Heart right ventricle (tissue), 16 donors: ENCODE measurements at regions not wholly inside any gene's neighbourhood (a gene's known extent, or its start where the extent isn't known, plus 50 kb on each side); places are given as distances from the start of the nearest gene placed in this dataset.
"Not testable (repeated sequence)": the region's sequence is repeated elsewhere in the genome, so short reads cannot be mapped to it uniquely, and the experiment has no call there.

Source experiments
- ATAC-seq, 8 donors: fragments of 200-7000 bp; cut with Tn5 transposase; one replicate each; pipeline ENCODE4 v1.9.1; 2020; ENCODE audit warnings: mild to moderate bottlenecking in 8 of 8, moderate library complexity in 8 of 8, moderate number of reproducible peaks in 1 of 8
- DNase-seq, 2 donors: peaks; one replicate each; pipeline ENCODE4 v3.0.0-alpha.2; 2020
- H3K27ac ChIP-seq, 10 donors: fragments of 200-600 bp; sonication (generic) in 2 of 10; one replicate each; pipeline versions ENCODE4 v1.5.0 to v1.8.0; 2020 to 2022; ENCODE audit warnings: mild to moderate bottlenecking in 3 of 10
- H3K27me3 ChIP-seq, 7 donors: fragments of 200-600 bp; one replicate each; pipeline ENCODE4 v1.8.0; 2021 to 2022; ENCODE audit warnings: mild to moderate bottlenecking in 2 of 7
- H3K36me3 ChIP-seq, 9 donors: fragments of 200-600 bp; sonication (generic) in 1 of 9; one replicate each; pipeline versions ENCODE4 v1.5.0 to v1.8.0; 2020 to 2022; ENCODE audit warnings: mild to moderate bottlenecking in 2 of 9
- H3K4me1 ChIP-seq, 9 donors: fragments of 200-600 bp; sonication (generic) in 1 of 9; one replicate each; pipeline versions ENCODE4 v1.5.0 to v1.8.0; 2020 to 2022; ENCODE audit warnings: mild to moderate bottlenecking in 4 of 9
- H3K4me3 ChIP-seq, 10 donors: fragments of 200-600 bp; sonication (generic) in 2 of 10; one replicate each; pipeline versions ENCODE4 v1.5.0 to v1.8.0; 2020 to 2022; ENCODE audit warnings: mild to moderate bottlenecking in 7 of 10, moderate library complexity in 2 of 10
- H3K9me3 ChIP-seq, 11 donors: fragments of 200-600 bp in 10 of 11; sonication (generic) in 2 of 11; one replicate each; pipeline versions ENCODE4 v1.5.0 to v1.8.0; 2013 to 2022; ENCODE audit warnings: mild to moderate bottlenecking in 2 of 11, control low read depth in 1 of 11, moderate library complexity in 1 of 11
- WGBS, 2 donors: extraction: QIAGEN DNeasy Blood & Tissue Kit; methylation state at CpG; one replicate each; pipeline ENCODE4 v1.1.7; 2013; ENCODE audit warnings: inconsistent platforms in 1 of 2; 5-methylcytosine and 5-hydroxymethylcytosine counted together
- intact Hi-C, 10 donors: fragments of 100-400 bp; cut with DNase I; formaldehyde crosslinking; loops; one replicate each; pipeline versions ENCODE4 v1.11.1 to v1.14.2; 2022
- TF ChIP-seq, protein P1 (sequence below), 9 donors: fragments of 200-600 bp; sonication (generic) in 2 of 9; IDR thresholded peaks; one replicate each; pipeline versions ENCODE4 v1.5.0 to v1.8.0; 2021 to 2022; ENCODE audit warnings: antibody characterized with exemption in 9 of 9, mild to moderate bottlenecking in 5 of 9, moderate library complexity in 1 of 9
- donor health status: Arrhythmogenic right ventricular cardiomyopathy.
- donor health status: ischemic (EF 13 %, LVEDD 7.1; RV severe dilation, severe dysfunction).
- donor health status: healthy with polysubstance abuse.
- donor health status: DM: no; HTN: yes; CAD: no.
- donor health status: DM: no; HTN: no; CAD: no.
- donor health status: ischemic (EF 25% LVEDD 6.9; RV normal size, moderate dysfunction).
- donor health status: ischemic (EF 25% LVEDD 5.7; RV mildly dilated, moderate dysfunction).
- donor health status: healthy.
- donor health status: DM: yes; HTN: yes; CAD: no.
- donor health status: Ischemic cardiomyopathy.
- donor health status: ischemic (EF 35%, LVEDD 5.7; RV mildly dilated, moderate dysfunction).
- donor health status: nonischemic (EF 11% LVEDD 7.7; RV severe dilation, severe dysfunction).
- donor health status: DM: yes; HTN: yes; CAD: no.
- donor health status: PGD.
- donor health status: ischemic (EF 29% LVEDD 5.4; RV normal size, mild dysfunction).
- donor health status: nonischemic (EF 23%, LVEDD 6.1; RV moderate dilation, normal function).

DNA sequence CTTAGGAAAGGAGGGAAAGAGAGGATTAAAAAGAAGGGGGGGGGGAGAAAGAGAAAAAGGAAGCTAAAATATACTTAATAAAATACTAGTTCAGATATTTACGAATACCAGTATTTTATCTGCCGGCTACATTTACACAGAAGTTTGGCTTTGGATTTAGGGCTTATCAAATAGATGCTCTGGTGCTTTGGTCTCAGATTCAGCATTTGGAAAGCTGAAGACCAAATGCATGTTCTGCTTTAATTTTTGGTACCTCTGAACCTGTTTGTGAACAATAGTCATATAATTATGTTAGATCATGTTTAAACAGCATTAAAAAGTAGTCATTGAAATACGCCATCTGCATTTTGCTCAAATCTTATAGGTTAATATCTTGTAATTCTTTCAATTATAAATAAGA lies 786.0 kb upstream of the CITED2 start:
- Histone ChIP-seq H3K4me3 (no peak overlapping the region), H3K9me3 (peaks cover 0 to 7% (median 0%) of the 10 kb centered on the region in 11 donors), H3K27ac (no peak overlapping the region), H3K4me1 (no peaks in the 10 kb centered on the region), H3K27me3 (no peaks in the 10 kb centered on the region), H3K36me3 (no peaks in the 10 kb centered on the region)
- no peak for ATAC-seq
- TF ChIP-seq, protein P1, sequence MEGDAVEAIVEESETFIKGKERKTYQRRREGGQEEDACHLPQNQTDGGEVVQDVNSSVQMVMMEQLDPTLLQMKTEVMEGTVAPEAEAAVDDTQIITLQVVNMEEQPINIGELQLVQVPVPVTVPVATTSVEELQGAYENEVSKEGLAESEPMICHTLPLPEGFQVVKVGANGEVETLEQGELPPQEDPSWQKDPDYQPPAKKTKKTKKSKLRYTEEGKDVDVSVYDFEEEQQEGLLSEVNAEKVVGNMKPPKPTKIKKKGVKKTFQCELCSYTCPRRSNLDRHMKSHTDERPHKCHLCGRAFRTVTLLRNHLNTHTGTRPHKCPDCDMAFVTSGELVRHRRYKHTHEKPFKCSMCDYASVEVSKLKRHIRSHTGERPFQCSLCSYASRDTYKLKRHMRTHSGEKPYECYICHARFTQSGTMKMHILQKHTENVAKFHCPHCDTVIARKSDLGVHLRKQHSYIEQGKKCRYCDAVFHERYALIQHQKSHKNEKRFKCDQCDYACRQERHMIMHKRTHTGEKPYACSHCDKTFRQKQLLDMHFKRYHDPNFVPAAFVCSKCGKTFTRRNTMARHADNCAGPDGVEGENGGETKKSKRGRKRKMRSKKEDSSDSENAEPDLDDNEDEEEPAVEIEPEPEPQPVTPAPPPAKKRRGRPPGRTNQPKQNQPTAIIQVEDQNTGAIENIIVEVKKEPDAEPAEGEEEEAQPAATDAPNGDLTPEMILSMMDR (IDR thresholded peaks at IDR 0.05) = no peak
- 79 to 96% methylated on average over 3 of the region's 3 CpGs for WGBS, 2 donors
- intact Hi-C loops = no loop called here
- no peak for DNase-seq

DNA sequence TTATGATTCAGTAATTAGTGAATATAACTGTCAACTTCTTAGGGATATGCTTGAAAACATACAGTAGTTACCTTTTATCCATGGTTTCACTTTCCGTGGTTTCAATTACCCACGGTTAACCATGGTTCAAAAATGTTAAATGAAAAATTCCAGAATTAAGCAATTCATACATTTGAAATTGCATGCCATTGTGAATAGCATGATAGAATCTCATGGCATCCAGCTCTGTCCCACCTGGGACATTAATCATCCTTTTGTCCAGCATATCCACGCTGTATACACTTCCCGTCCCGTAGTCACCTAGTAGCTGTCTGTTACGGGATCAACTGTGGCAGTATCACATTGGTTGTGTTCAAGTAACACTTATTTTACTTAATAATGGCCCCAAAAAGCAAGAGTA lies 781.7 kb upstream of the CITED2 start:
- TF ChIP-seq, protein P1 (IDR thresholded peaks at IDR 0.05) = no peak
- H3K4me1 ChIP-seq = no peaks in the 10 kb centered on the region
- H3K4me3 ChIP-seq = no peak overlapping the region
- intact Hi-C loops = no loop called here
- H3K9me3 ChIP-seq = peaks cover 0 to 12% (median 6%) of the 10 kb centered on the region in 11 donors
- ATAC-seq = no peak
- H3K36me3 ChIP-seq = no peaks in the 10 kb centered on the region
- no peak for DNase-seq
- 96 to 98% methylated on average over 6 of the region's 6 CpGs for WGBS, 2 donors
- H3K27ac ChIP-seq = no peak overlapping the region
- no peaks in the 10 kb centered on the region for H3K27me3 ChIP-seq

DNA sequence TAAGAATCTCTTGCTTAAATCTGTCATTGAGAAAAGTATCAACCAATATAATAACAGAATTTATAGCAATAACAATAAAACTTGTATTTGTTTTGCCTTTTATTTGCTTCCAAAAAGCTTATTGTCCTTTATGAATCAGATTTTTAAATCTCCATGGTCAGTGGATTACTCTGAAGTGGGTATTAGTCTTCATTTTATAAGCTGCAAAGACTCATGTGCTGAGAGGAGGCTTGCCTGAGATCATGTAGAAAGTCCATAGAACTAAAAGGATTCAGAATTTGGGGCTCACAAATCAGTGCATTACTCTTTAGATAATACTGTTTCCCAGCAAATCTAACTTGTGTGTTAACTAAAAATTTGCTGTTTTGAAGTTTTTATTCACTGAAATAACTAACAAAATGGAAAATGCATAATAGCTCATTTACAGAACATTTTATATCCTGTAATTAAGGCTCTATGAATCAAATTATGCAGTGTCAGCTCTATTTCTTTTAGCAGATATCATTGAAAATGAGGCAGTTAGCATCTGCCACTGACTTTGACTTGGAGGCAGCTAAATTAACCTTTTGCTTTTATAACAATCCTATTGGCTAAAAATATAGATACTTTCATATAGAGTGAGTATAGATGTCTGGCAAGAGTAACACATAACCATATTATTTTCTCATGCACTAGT lies 781.1 kb upstream of the CITED2 start:
- TF ChIP-seq, protein P1 (IDR thresholded peaks at IDR 0.05) = no peak
- H3K9me3 ChIP-seq = peaks cover 0 to 12% (median 6%) of the 10 kb centered on the region in 11 donors
- DNase-seq (no peak), ATAC-seq (no peak)
- intact Hi-C loops = no loop called here
- H3K4me1 ChIP-seq = no peaks in the 10 kb centered on the region
- no peaks in the 10 kb centered on the region for H3K27me3 ChIP-seq
- no peaks in the 10 kb centered on the region for H3K36me3 ChIP-seq
- no peak overlapping the region for H3K4me3 ChIP-seq
- H3K27ac ChIP-seq = no peak overlapping the region

DNA sequence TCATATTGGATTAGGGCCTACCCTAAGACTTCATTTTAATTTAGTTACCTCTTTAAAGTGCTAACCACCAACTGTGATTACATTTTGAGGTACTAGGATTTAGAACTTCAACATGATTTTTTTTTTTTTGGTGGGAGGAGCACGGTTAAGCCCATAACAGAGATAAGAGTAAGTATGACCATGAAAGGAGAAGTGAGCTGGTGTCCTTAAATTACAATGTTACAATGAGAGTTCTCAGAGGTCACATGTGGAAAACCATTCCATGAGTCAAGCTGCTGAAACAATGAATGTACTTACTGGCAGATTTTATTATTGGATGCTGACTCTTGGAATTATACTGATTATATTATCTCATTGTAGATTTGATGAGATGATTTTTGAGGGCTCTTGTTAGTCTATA lies 779.3 kb upstream of the CITED2 start:
- DNase-seq = no peak
- Histone ChIP-seq H3K27me3 (no peaks in the 10 kb centered on the region), H3K27ac (no peak overlapping the region), H3K4me1 (no peaks in the 10 kb centered on the region), H3K9me3 (peaks cover 0 to 12% (median 6%) of the 10 kb centered on the region in 11 donors), H3K36me3 (no peaks in the 10 kb centered on the region), H3K4me3 (no peak overlapping the region)
- TF ChIP-seq, protein P1 (IDR thresholded peaks at IDR 0.05) = no peak
- intact Hi-C loops = no loop called here
- 80 to 94% methylated on average over 1 of the region's 1 CpG for WGBS, 2 donors
- ATAC-seq = no peak

DNA sequence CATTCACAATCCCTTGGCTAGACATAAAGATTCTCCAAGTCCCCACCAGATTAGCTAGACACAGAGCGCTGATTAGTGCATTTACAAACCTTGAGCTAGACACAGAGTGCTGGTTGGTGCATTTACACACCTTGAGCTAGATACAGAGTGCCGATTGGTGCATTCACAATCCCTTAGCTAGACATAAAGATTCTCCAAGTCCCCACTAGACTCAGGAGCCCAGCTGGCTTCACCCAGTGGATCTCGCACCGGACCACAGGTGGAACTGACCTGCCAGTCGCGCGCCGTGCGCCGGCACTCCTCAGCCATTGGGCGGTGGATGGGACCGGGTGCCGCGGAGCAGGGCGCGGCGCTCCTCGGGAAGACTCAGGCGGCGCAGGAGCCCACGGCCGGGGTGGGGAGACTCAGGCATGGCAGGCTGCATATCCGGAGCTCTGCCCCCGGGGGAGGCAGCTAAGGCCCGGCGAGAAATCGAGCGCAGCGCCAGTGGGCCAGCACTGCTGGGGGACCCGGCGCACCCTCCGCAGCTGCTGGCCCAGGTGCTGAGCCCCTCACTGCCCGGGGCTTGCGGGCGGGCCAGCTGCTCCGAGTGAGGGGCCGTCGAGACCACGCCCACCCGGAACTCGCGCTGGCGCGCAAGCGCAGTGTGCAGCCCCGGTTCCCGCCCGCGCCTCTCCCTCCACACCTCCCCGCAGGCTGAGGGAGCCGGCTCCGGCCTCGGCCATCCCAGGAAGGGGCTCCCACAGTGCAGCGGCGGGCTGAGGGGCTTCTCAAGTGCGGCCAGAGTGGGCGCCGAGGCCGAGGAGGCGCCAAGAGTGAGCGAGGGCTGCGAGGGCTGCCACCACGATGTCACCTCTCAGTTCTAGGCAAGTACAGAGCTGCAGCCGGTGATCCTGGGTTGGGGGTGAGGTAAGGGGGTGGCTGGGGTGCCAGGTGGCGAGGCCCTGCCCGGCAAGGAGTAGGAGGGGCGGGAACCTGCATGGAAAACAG lies 773.7 kb upstream of the CITED2 start:
- ATAC-seq, H3K36me3 ChIP-seq, H3K4me3 ChIP-seq, H3K27me3 ChIP-seq, intact Hi-C loops, H3K4me1 ChIP-seq, H3K27ac ChIP-seq, DNase-seq: not testable (repeated sequence)
- WGBS, 2 donors = 97 to 98% methylated on average over 67 of the region's 67 CpGs
- H3K9me3 ChIP-seq = peaks cover 0 to 18% (median 5%) of the 10 kb centered on the region in 11 donors
